Adrenal gland (tissue), 5 donors: ENCODE measurements at regions not wholly inside any gene's neighbourhood (a gene's known extent, or its start where the extent isn't known, plus 50 kb on each side); places are given as distances from the start of the nearest gene placed in this dataset.

Experiments
- POLR2A ChIP-seq, 2 donors: fragments of 450-650 bp; IDR thresholded peaks; one replicate each; pipeline ENCODE4 v1.6.1; 2017; ENCODE audit warnings: antibody characterized with exemption in 2 of 2, mild to moderate bottlenecking in 2 of 2, moderate library complexity in 1 of 2
- TF ChIP-seq, protein P1 (sequence below), 6 experiments: fragments of 450-650 bp in 4 of 6; fragments of 200-600 bp in 2 of 6; sonication (generic) in 1 of 6; IDR thresholded peaks; 1 replicate in 5 of 6; 2 replicates in 1 of 6; pipeline versions ENCODE4 v1.5.1 to v1.8.0; 2016 to 2021; ENCODE audit warnings: antibody characterized with exemption in 6 of 6, mild to moderate bottlenecking in 2 of 6, moderate library complexity in 1 of 6
- donor health status: DM: no; HTN: no; CAD: no.

DNA sequence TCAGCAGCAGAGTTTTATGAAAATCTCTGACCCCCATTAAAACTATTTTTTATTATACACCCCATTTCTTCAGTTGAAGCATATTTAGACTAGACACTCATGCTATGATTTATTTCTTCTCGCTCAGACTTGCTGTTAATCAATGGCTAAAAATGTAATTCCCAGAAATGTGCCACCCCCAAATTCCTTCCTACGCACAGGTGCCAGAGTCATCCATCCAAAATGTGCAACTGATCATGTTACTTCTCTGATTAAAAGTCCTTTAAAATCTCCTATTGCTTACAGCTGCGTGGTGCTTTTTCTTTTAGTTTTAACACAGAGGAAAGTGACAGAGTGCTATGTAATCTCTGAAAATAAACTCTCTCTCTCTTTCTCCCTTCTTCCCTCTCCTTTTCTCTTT is 954.4 kb downstream of the NCAM2 start:
- TF ChIP-seq, protein P1, sequence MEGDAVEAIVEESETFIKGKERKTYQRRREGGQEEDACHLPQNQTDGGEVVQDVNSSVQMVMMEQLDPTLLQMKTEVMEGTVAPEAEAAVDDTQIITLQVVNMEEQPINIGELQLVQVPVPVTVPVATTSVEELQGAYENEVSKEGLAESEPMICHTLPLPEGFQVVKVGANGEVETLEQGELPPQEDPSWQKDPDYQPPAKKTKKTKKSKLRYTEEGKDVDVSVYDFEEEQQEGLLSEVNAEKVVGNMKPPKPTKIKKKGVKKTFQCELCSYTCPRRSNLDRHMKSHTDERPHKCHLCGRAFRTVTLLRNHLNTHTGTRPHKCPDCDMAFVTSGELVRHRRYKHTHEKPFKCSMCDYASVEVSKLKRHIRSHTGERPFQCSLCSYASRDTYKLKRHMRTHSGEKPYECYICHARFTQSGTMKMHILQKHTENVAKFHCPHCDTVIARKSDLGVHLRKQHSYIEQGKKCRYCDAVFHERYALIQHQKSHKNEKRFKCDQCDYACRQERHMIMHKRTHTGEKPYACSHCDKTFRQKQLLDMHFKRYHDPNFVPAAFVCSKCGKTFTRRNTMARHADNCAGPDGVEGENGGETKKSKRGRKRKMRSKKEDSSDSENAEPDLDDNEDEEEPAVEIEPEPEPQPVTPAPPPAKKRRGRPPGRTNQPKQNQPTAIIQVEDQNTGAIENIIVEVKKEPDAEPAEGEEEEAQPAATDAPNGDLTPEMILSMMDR (IDR thresholded peaks at IDR 0.05): no peak
- no peak for TF ChIP-seq POLR2A (IDR thresholded peaks at IDR 0.05)
